HCT116 (cell line): ENCODE measurements at regions not wholly inside any gene's neighbourhood (a gene's known extent, or its start where the extent isn't known, plus 50 kb on each side); places are given as distances from the start of the nearest gene placed in this dataset.

Experiments used
- ATAC-seq: fragments of 200-7000 bp; cut with Tn5 transposase; 2 replicates; pipeline ENCODE4 v1.9.1; 2020; ENCODE audit warnings: mild to moderate bottlenecking, moderate library complexity
- BruUV-seq: library from RNA; stranded (reverse); fragments of 400-500 nt; replicated peaks from 2 replicates; lab custom pipeline; 2021; lab: Mats Ljungman, UMichigan
- CTCF ChIA-PET: fragments of 300-600 bp; sonication (Branson Sonifier 250); formaldehyde crosslinking; loops from one replicate; lab custom pipeline; 2021; ENCODE audit warnings: antibody characterized with exemption; lab: Charles Lee
- POLR2A ChIA-PET: fragments of 300-600, 350-600 bp; sonication (Branson Sonifier 250); formaldehyde crosslinking; loops from one replicate; lab custom pipeline; 2021; ENCODE audit warnings: antibody characterized with exemption; lab: Charles Lee
- RAD21 ChIA-PET, 2 experiments: fragments of 300-600 bp; sonication (Branson Sonifier 250); formaldehyde crosslinking; loops; one replicate each; lab custom pipeline; 2023; ENCODE audit warnings: low total read pairs in 2 of 2; ENCODE audit not compliant: uncharacterized antibody in 2 of 2, unreplicated experiment in 2 of 2, low non-redundant PET in 1 of 2; lab: Charles Lee
- DNase-seq: peaks from one replicate; pipeline ENCODE4 v3.0.0-alpha.2; 2010; ENCODE audit warnings: low read depth, low spot score
- H2AFZ ChIP-seq: fragments of 200-600 bp; shearing (Covaris generic), sonication (generic); 2 replicates; pipeline ENCODE4 v1.6.1; 2017; ENCODE audit warnings: low read depth, mixed run types, mixed read lengths, antibody characterized with exemption, low read length; ENCODE audit not compliant: poor library complexity, severe bottlenecking
- H3K27ac ChIP-seq: 2 replicates; pipeline ENCODE4 v1.5.1; 2012; ENCODE audit warnings: low read depth, low read length
- H3K27me3 ChIP-seq: fragments of 200-600 bp; sonication (generic); 2 replicates; pipeline ENCODE4 v1.6.1; 2016; ENCODE audit warnings: mixed run types, low read length, mixed read lengths; ENCODE audit not compliant: insufficient read depth
- H3K36me3 ChIP-seq, 2 experiments: fragments of 200-500 bp in 1 of 2; fragments of 200-600 bp in 1 of 2; sonication (Bioruptor generic) in 1 of 2; sonication (generic) in 1 of 2; 2 replicates each; pipeline versions ENCODE4 v1.5.1 to v1.6.1; 2014 to 2016; ENCODE audit warnings: low read length in 2 of 2, inconsistent platforms in 1 of 2, mixed read lengths in 1 of 2, mixed run types in 1 of 2; ENCODE audit not compliant: insufficient read depth in 2 of 2, control insufficient read depth in 1 of 2
- H3K4me1 ChIP-seq, 2 experiments: fragments of 200-600 bp in 1 of 2; sonication (generic) in 1 of 2; 2 replicates each; pipeline versions ENCODE4 v1.5.1 to v1.6.1; 2012 to 2017; ENCODE audit warnings: low read length in 2 of 2, inconsistent platforms in 1 of 2, mild to moderate bottlenecking in 1 of 2, mixed read lengths in 1 of 2, mixed run types in 1 of 2, moderate library complexity in 1 of 2; ENCODE audit not compliant: insufficient read depth in 2 of 2, control insufficient read depth in 1 of 2
- H3K4me2 ChIP-seq: fragments of 200-600 bp; sonication (generic); 2 replicates; pipeline ENCODE4 v1.6.1; 2017; ENCODE audit warnings: mixed run types, low read length, mixed read lengths
- H3K4me3 ChIP-seq, 2 experiments: fragments of 200-600 bp in 1 of 2; sonication (generic) in 1 of 2; replicated peaks in 1 of 2; 2 replicates each; pipeline ENCODE4 v1.5.1; 2011 to 2016; ENCODE audit warnings: low read length in 2 of 2, control low read depth in 1 of 2, low read depth in 1 of 2, mild to moderate bottlenecking in 1 of 2, mixed read lengths in 1 of 2, mixed run types in 1 of 2
- H3K79me2 ChIP-seq: fragments of 200-600 bp; sonication (generic); 2 replicates; pipeline ENCODE4 v1.6.1; 2017; ENCODE audit warnings: mild to moderate bottlenecking, mixed run types, low read length, moderate library complexity, mixed read lengths; ENCODE audit not compliant: insufficient read depth
- H3K9ac ChIP-seq: fragments of 200-600 bp; sonication (generic); 2 replicates; pipeline ENCODE4 v1.6.1; 2016; ENCODE audit warnings: low read length, mixed read lengths
- H3K9me2 ChIP-seq: fragments of 200-600 bp; sonication (generic), shearing (Covaris generic); 2 replicates; pipeline ENCODE4 v1.6.1; 2017; ENCODE audit warnings: mixed run types, mild to moderate bottlenecking, moderate library complexity; ENCODE audit not compliant: insufficient read depth
- H3K9me3 ChIP-seq, 2 experiments: fragments of 200-500 bp in 1 of 2; fragments of 200-600 bp in 1 of 2; sonication (Bioruptor generic) in 1 of 2; sonication (generic) in 1 of 2; 2 replicates each; pipeline ENCODE4 v1.6.1; 2014 to 2017; ENCODE audit warnings: low read length in 2 of 2, mixed read lengths in 2 of 2, inconsistent platforms in 1 of 2, low read depth in 1 of 2, mild to moderate bottlenecking in 1 of 2, mixed run types in 1 of 2, moderate library complexity in 1 of 2; ENCODE audit not compliant: control insufficient read depth in 1 of 2, insufficient read depth in 1 of 2
- H4K20me1 ChIP-seq: fragments of 200-600 bp; sonication (generic), shearing (Covaris generic); 2 replicates; pipeline ENCODE4 v1.6.1; 2017; ENCODE audit warnings: mixed run types, mild to moderate bottlenecking, moderate library complexity; ENCODE audit not compliant: insufficient read depth
- ATF3 ChIP-seq: IDR thresholded peaks from 2 replicates; pipeline ENCODE4 v1.6.1; 2012
- CTCF ChIP-seq, 3 experiments: fragments of 200-600 bp in 1 of 3; sonication (generic) in 1 of 3; IDR thresholded peaks in 2 of 3; conservative IDR thresholded peaks in 1 of 3; 2 replicates each; pipeline ENCODE4 v1.5.1; 2012 to 2017; ENCODE audit warnings: low read depth in 2 of 3, low read length in 2 of 3, antibody characterized with exemption in 1 of 3, borderline replicate concordance in 1 of 3, control low read depth in 1 of 3, mild to moderate bottlenecking in 1 of 3, mixed read lengths in 1 of 3, mixed run types in 1 of 3, moderate library complexity in 1 of 3; ENCODE audit not compliant: insufficient read depth in 1 of 3
- FOSL1 ChIP-seq: IDR thresholded peaks from 2 replicates; pipeline ENCODE4 v1.6.1; 2012; ENCODE audit warnings: low read depth
- MAX ChIP-seq: IDR thresholded peaks from 2 replicates; pipeline ENCODE4 v1.6.1; 2012
- REST ChIP-seq: IDR thresholded peaks from 2 replicates; pipeline ENCODE4 v1.6.1; 2012; ENCODE audit warnings: low read depth
- SIN3A ChIP-seq: IDR thresholded peaks from 2 replicates; pipeline ENCODE4 v1.6.1; 2012; ENCODE audit warnings: low read depth
- SRF ChIP-seq: IDR thresholded peaks from 2 replicates; pipeline ENCODE4 v1.6.1; 2012; ENCODE audit warnings: low read depth
- YY1 ChIP-seq: IDR thresholded peaks from 2 replicates; pipeline ENCODE4 v1.6.1; 2011; ENCODE audit warnings: low read length, low read depth, moderate library complexity, mild to moderate bottlenecking; ENCODE audit not compliant: insufficient replicate concordance; ENCODE audit errors: extremely low read depth
- ZNF274 ChIP-seq: fragments of 200-500 bp; sonication (Bioruptor generic); IDR thresholded peaks from 2 replicates; pipeline ENCODE4 v1.6.1; 2014; ENCODE audit warnings: mild to moderate bottlenecking, low read depth, low read length, inconsistent platforms
- intact Hi-C: fragments of 100-400 bp; cut with micrococcal nuclease; formaldehyde crosslinking; loops from 2 replicates; pipeline ENCODE4 v1.10.0; 2022

- Histone ChIP-seq H3K9me2 (no peaks in the 10 kb centered on the region), H3K4me2 (no peak overlapping the region), H2AFZ (no peak overlapping the region), H3K9me3 (no peaks in the 10 kb centered on the region), H3K27ac (no peak overlapping the region), H3K9ac (no peak overlapping the region), H3K79me2 (no peaks in the 10 kb centered on the region), H3K27me3 (no peaks in the 10 kb centered on the region), H3K36me3 (no peaks in the 10 kb centered on the region), H3K4me3 (no peak overlapping the region), H4K20me1 (no peaks in the 10 kb centered on the region), H3K4me1 (no peaks in the 10 kb centered on the region)
- DNase-seq (no peak), ATAC-seq (no peak)
- RAD21 ChIA-PET = no interaction called here
- TF ChIP-seq CTCF (IDR thresholded peaks at IDR 0.05 in 2 of 3, conservative IDR thresholded peaks at IDR 0.05 in 1 of 3; ENCODE audit: borderline replicate concordance in 1 of 3, insufficient read depth in 1 of 3, low read depth in 2 of 3, low read length in 2 of 3) = no peak
- no peak for TF ChIP-seq SIN3A
- TF ChIP-seq MAX = no peak
- no peak for TF ChIP-seq SRF
- TF ChIP-seq YY1 = no peak
- no peak for TF ChIP-seq ATF3
- TF ChIP-seq FOSL1 = no peak
- no peak for TF ChIP-seq ZNF274
- TF ChIP-seq REST = no peak
- POLR2A ChIA-PET = no interaction called here
- no TSS peak for BruUV-seq
- CTCF ChIA-PET = no interaction called here
- intact Hi-C loops = no loop called here
Measured at GRCh38 chr3:99049164-99049563, 147.7 kb upstream of the DCBLD2 start.
